ENCODE measurements at regions not wholly inside any gene's neighbourhood (a gene's known extent, or its start where the extent isn't known, plus 50 kb on each side); places are given as distances from the start of the nearest gene placed in this dataset.

DNA sequence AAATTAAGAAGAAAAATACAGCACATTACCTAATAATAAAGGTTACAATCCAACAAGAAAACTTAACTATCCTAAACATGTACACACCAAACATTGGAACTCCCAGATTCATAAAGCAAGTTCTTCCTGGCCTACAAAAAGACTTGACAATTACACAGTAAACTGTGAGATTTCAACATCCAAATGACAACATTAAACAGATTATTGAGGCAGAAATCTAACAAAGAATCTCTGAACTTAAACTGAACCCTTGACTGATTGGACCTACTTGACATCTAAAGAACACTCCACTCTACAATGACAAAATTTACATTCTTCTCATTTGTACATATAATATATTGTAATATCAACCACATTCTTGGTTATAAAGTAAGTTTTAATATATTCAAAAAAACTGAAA, 1341.3 kb downstream of the LRFN5 start:
- H3K36me3 Mint-ChIP-seq (ENCODE audit: low read depth) = no peaks in the 10 kb centered on the region
- peaks cover 21% of the 10 kb centered on the region for H3K9me3 Mint-ChIP-seq
- TF ChIP-seq, protein P1, sequence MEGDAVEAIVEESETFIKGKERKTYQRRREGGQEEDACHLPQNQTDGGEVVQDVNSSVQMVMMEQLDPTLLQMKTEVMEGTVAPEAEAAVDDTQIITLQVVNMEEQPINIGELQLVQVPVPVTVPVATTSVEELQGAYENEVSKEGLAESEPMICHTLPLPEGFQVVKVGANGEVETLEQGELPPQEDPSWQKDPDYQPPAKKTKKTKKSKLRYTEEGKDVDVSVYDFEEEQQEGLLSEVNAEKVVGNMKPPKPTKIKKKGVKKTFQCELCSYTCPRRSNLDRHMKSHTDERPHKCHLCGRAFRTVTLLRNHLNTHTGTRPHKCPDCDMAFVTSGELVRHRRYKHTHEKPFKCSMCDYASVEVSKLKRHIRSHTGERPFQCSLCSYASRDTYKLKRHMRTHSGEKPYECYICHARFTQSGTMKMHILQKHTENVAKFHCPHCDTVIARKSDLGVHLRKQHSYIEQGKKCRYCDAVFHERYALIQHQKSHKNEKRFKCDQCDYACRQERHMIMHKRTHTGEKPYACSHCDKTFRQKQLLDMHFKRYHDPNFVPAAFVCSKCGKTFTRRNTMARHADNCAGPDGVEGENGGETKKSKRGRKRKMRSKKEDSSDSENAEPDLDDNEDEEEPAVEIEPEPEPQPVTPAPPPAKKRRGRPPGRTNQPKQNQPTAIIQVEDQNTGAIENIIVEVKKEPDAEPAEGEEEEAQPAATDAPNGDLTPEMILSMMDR (IDR thresholded peaks at IDR 0.05) = no peak
- no peak overlapping the region for H3K27ac Mint-ChIP-seq
- H3K4me3 Mint-ChIP-seq = no peak overlapping the region
- H3K4me1 Mint-ChIP-seq = no peaks in the 10 kb centered on the region
- no peaks in the 10 kb centered on the region for H3K27me3 Mint-ChIP-seq (ENCODE audit: low read depth, poor library complexity)
- no peak for DNase-seq

DNA sequence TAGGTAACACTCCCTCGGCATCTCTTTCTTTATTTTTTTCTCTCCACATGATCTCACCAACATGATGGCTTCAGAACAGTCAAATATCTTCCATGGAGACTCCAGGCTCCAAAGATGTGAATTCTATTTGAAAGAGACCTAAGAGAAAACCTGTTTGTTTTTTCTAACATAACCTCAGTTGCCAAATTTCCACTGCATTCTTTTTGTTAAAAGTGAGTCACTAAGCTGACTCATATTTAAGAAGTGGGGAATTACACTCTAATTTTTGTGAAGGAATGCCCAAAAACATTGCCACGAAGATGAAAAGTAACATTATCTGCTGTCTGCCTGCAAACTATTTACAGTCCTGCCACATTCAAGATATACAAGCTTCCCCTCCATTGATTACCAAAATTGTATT, 1337.6 kb downstream of the LRFN5 start:
- TF ChIP-seq, protein P1 (IDR thresholded peaks at IDR 0.05) = no peak
- no peaks in the 10 kb centered on the region for H3K36me3 Mint-ChIP-seq (ENCODE audit: low read depth)
- H3K4me3 Mint-ChIP-seq = no peak overlapping the region
- H3K27me3 Mint-ChIP-seq (ENCODE audit: low read depth, poor library complexity) = no peaks in the 10 kb centered on the region
- no peak for DNase-seq
- H3K4me1 Mint-ChIP-seq = no peaks in the 10 kb centered on the region
- H3K9me3 Mint-ChIP-seq = no peaks in the 10 kb centered on the region
- no peak overlapping the region for H3K27ac Mint-ChIP-seq

DNA sequence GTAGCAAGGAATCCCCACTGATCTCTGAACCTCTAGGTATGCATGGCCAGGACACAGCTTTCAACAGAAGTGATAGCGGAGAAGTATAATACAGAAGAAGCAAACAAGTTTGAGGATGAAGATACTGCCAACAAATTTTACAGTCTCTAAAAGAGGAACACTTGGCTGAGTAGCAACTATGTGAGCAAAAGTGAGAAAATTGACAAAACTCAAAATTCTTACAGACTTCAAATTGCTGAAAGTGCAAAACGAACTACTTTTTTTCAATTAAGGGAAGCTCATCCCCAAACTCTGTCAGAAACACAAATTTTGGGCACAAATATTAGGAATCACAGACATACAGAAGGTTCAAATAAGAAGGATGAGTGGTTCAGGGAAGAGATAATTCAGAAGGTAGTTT, 1324.6 kb downstream of the LRFN5 start:
- Mint-ChIP-seq H3K4me3 (no peak overlapping the region), H3K27ac (no peak overlapping the region), H3K27me3 (ENCODE audit: low read depth, poor library complexity) (no peaks in the 10 kb centered on the region), H3K9me3 (no peaks in the 10 kb centered on the region), H3K4me1 (peaks cover 8% of the 10 kb centered on the region), H3K36me3 (ENCODE audit: low read depth) (no peaks in the 10 kb centered on the region)
- no peak for DNase-seq
- TF ChIP-seq, protein P1 (IDR thresholded peaks at IDR 0.05) = no peak

DNA sequence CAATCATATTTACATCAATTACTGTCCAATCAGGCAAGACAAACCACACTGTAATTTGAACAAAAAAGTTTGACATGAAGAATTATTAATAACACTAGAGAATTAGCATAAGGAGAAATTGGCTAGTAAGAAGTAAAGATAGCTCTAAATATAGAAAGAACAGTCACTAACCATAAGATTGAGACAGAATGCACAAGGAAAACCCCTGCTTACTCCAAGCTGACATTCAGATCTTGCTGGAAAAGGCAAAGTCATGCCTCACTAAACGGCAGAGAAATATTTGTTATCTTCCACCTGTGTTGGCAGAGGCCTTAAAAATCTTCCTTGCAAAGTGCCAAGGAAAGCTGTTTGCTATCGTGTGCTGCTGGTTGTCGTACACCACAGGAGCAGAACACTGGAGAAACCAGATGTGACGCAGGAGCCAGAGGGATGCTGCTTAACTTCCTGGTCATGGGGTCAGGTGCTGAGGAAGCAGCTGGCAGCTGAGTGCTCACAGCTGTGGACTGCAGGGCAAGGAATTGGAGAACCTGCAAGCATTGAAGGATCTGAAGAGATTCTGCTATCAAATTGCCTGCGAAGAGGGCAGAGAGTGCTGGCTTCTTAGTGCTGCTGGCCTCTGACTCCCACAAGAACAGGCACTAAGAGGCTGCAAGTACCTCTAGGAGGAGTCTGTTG, 1323.3 kb downstream of the LRFN5 start:
- no peaks in the 10 kb centered on the region for H3K27me3 Mint-ChIP-seq (ENCODE audit: low read depth, poor library complexity)
- peaks cover 8% of the 10 kb centered on the region for H3K4me1 Mint-ChIP-seq
- DNase-seq = peak; percentile 12
- TF ChIP-seq, protein P1 (IDR thresholded peaks at IDR 0.05) = no peak
- no peak overlapping the region for H3K27ac Mint-ChIP-seq
- no peak overlapping the region for H3K4me3 Mint-ChIP-seq
- H3K9me3 Mint-ChIP-seq = no peaks in the 10 kb centered on the region
- no peaks in the 10 kb centered on the region for H3K36me3 Mint-ChIP-seq (ENCODE audit: low read depth)

DNA sequence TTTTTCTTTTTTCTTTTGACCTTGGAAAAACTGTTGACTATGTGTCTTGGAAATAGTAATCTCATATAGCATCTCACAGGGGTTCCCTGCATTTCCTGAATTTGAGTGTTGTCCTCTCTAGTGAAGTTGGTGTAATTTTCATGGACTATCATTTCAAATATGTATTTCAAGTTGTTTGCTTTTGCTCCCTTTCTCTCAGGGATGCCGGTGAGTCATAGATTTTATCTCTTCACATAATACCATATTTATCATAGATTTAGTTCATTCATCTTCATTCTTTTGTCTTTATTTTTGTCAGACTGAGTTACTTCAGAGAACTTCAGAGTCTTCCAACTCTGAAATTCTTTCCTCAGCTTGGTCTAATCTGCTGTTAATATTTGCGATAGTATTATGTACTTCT, 1320.6 kb downstream of the LRFN5 start:
- Mint-ChIP-seq H3K27ac (no peak overlapping the region), H3K4me3 (no peak overlapping the region), H3K9me3 (peaks cover 8% of the 10 kb centered on the region), H3K4me1 (peaks cover 8% of the 10 kb centered on the region), H3K27me3 (ENCODE audit: low read depth, poor library complexity) (no peaks in the 10 kb centered on the region), H3K36me3 (ENCODE audit: low read depth) (no peaks in the 10 kb centered on the region)
- TF ChIP-seq, protein P1 (IDR thresholded peaks at IDR 0.05) = no peak
- no peak for DNase-seq

DNA sequence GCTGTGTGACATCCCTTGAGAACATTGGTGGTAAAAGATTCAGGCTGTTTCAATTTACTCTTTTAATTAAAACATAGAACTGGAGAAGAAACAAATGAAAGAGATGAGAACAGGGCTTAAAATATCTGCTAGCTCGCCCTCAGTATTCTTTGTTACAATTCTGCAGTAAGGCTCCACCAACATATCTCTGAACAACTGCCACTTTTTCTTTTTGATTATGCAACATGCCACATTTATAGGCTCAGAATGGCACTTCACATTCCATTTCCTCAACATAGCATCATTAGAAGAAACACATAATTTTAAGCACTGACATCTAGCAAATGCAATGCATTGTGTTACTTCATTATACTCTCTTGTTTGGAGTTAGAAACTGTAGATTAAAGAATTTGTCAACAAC, 1315.2 kb downstream of the LRFN5 start:
- Mint-ChIP-seq H3K4me3 (no peak overlapping the region), H3K9me3 (peaks cover 8% of the 10 kb centered on the region), H3K27ac (no peak overlapping the region), H3K27me3 (ENCODE audit: low read depth, poor library complexity) (no peaks in the 10 kb centered on the region), H3K36me3 (ENCODE audit: low read depth) (no peaks in the 10 kb centered on the region), H3K4me1 (no peaks in the 10 kb centered on the region)
- no peak for DNase-seq
- TF ChIP-seq, protein P1 (IDR thresholded peaks at IDR 0.05) = no peak

All from nephron progenitor cell (in vitro differentiated cells).